A549 (cell line): ENCODE measurements at regions not wholly inside any gene's neighbourhood (a gene's known extent, or its start where the extent isn't known, plus 50 kb on each side); places are given as distances from the start of the nearest gene placed in this dataset.

ENCODE experiments used
- ATAC-seq, 2 experiments: fragments of 200-7000 bp in 1 of 2; fragments of >200 bp in 1 of 2; cut with Nextera tagmentation in 1 of 2; cut with Tn5 transposase in 1 of 2; 3 replicates each; pipeline versions ENCODE4 v1.8.0 to v1.9.1; 2018 to 2020; ENCODE audit warnings: mild to moderate bottlenecking in 1 of 2, moderate library complexity in 1 of 2
- CTCF ChIA-PET: fragments of 300-600 bp; sonication (Branson Sonifier 250); formaldehyde crosslinking; extraction: SDS; loops from one replicate; lab custom pipeline; 2021; ENCODE audit warnings: antibody characterized with exemption, inconsistent platforms; lab: Yijun Ruan, JAX
- POLR2A ChIA-PET: fragments of 350-600 bp; formaldehyde crosslinking; extraction: SDS; loops from one replicate; lab custom pipeline; 2021; ENCODE audit warnings: antibody characterized with exemption, inconsistent platforms; lab: Yijun Ruan, JAX
- DNase-seq, 2 experiments: peaks; one replicate each; pipeline versions ENCODE4 v3.0.0 to v3.0.0-alpha.2; 2011 to 2016; ENCODE audit warnings: low read depth in 1 of 2, low spot score in 1 of 2
- FAIRE-seq: peaks from 2 replicates; lab custom pipeline; 2011; peaks lifted over from hg19 to GRCh38; lab: Jason Lieb, UNC
- H3K27ac ChIP-seq, 2 experiments: fragments of >200 bp; sonication (Bioruptor Twin); formaldehyde crosslinking; 3 replicates each; pipeline ENCODE4 v1.5.1; 2016 to 2017
- H3K4me1 ChIP-seq: fragments of >200 bp; sonication (Bioruptor Twin); formaldehyde crosslinking; 3 replicates; pipeline ENCODE4 v1.6.1; 2016
- H3K4me2 ChIP-seq: fragments of >200 bp; sonication (Bioruptor Twin); formaldehyde crosslinking; 3 replicates; pipeline ENCODE4 v1.6.1; 2016
- H3K4me3 ChIP-seq: fragments of >200 bp; sonication (Bioruptor Twin); formaldehyde crosslinking; 3 replicates; pipeline ENCODE4 v1.5.1; 2016
- H3K9me3 ChIP-seq: fragments of >200 bp; sonication (Bioruptor Twin); formaldehyde crosslinking; 3 replicates; pipeline ENCODE4 v1.6.1; 2016
- CEBPB ChIP-seq, 2 experiments: fragments of >200 bp in 1 of 2; sonication (Bioruptor Twin) in 1 of 2; formaldehyde crosslinking in 1 of 2; IDR thresholded peaks; 2 replicates each; pipeline ENCODE4 v1.6.1; 2012 to 2016
- CHD2 ChIP-seq: fragments of 150-350 bp; IDR thresholded peaks from 2 replicates; pipeline ENCODE4 v1.6.1; 2014; ENCODE audit warnings: low read length; ENCODE audit not compliant: partially characterized antibody
- CHD4 ChIP-seq: fragments of 200-600 bp; sonication (generic); IDR thresholded peaks from 2 replicates; pipeline ENCODE4 v1.6.1; 2016; ENCODE audit warnings: antibody characterized with exemption, mild to moderate bottlenecking, borderline replicate concordance
- EHF ChIP-seq: fragments of 250-450 bp; sonication (Bioruptor Pico); IDR thresholded peaks from 2 replicates; pipeline ENCODE4 v1.5.0; 2020; ENCODE audit warnings: mild to moderate bottlenecking
- EHMT2 ChIP-seq: fragments of 200-600 bp; sonication (generic); IDR thresholded peaks from 2 replicates; pipeline ENCODE4 v1.6.1; 2016; ENCODE audit warnings: antibody characterized with exemption, low read depth, mild to moderate bottlenecking, moderate library complexity
- EP300 ChIP-seq, 2 experiments: fragments of >200 bp; sonication (Bioruptor Twin); formaldehyde crosslinking; IDR thresholded peaks; 2 replicates in 1 of 2; 3 replicates in 1 of 2; pipeline ENCODE4 v1.6.1; 2016 to 2017
- GATA3 ChIP-seq: IDR thresholded peaks from 2 replicates; pipeline ENCODE4 v1.6.1; 2012; ENCODE audit warnings: borderline replicate concordance
- HDAC2 ChIP-seq: fragments of 200-600 bp; sonication (generic); IDR thresholded peaks from 2 replicates; pipeline ENCODE4 v1.6.1; 2016
- HOXB13 ChIP-seq: fragments of 250-450 bp; sonication (Bioruptor Pico); IDR thresholded peaks from 2 replicates; pipeline ENCODE4 v1.5.0; 2020; ENCODE audit warnings: low read depth, mild to moderate bottlenecking, moderate library complexity
- JUN ChIP-seq, 2 experiments: fragments of >200 bp; sonication (Bioruptor Twin); formaldehyde crosslinking; IDR thresholded peaks; 2 replicates in 1 of 2; 3 replicates in 1 of 2; pipeline ENCODE4 v1.6.1; 2016 to 2017
- JUNB ChIP-seq: fragments of >200 bp; sonication (Bioruptor Twin); formaldehyde crosslinking; IDR thresholded peaks from 2 replicates; pipeline ENCODE4 v1.6.1; 2016
- KDM1A ChIP-seq: fragments of 200-600 bp; sonication (generic); IDR thresholded peaks from 2 replicates; pipeline ENCODE4 v1.6.1; 2016; ENCODE audit warnings: low read depth, mild to moderate bottlenecking
- KDM5A ChIP-seq: fragments of 200-600 bp; sonication (generic); IDR thresholded peaks from 2 replicates; pipeline ENCODE4 v1.6.1; 2016; ENCODE audit warnings: antibody characterized with exemption, mild to moderate bottlenecking
- MAFK ChIP-seq: fragments of 450-650 bp; IDR thresholded peaks from 2 replicates; pipeline ENCODE4 v1.6.1; 2014; ENCODE audit not compliant: partially characterized antibody
- NPAS2 ChIP-seq: fragments of 250-450 bp; sonication (Bioruptor Pico); IDR thresholded peaks from 2 replicates; pipeline ENCODE4 v1.8.0; 2022; ENCODE audit warnings: mild to moderate bottlenecking, moderate library complexity, borderline replicate concordance
- RARB ChIP-seq: fragments of 250-450 bp; sonication (Bioruptor Pico); IDR thresholded peaks from 2 replicates; pipeline ENCODE4 v1.8.0; 2021; ENCODE audit warnings: mild to moderate bottlenecking, moderate library complexity
- RCOR1 ChIP-seq: fragments of 150-350 bp; IDR thresholded peaks from 2 replicates; pipeline ENCODE4 v1.6.1; 2014; ENCODE audit warnings: antibody characterized with exemption, low read length, low read depth
- RNF2 ChIP-seq: fragments of 200-600 bp; sonication (generic); IDR thresholded peaks from 2 replicates; pipeline ENCODE4 v1.6.1; 2016; ENCODE audit warnings: low read depth, mild to moderate bottlenecking, antibody characterized with exemption, moderate library complexity, borderline replicate concordance
- ZNF302 ChIP-seq: fragments of 250-450 bp; sonication (Bioruptor Pico); IDR thresholded peaks from 2 replicates; pipeline ENCODE4 v1.9.0; 2021; ENCODE audit warnings: inconsistent platforms, mild to moderate bottlenecking, moderate library complexity
- WGBS: methylation state at CpG from one replicate; pipeline ENCODE4 v1.1.6; 2017; ENCODE audit errors: missing lambda C conversion rate; 5-methylcytosine and 5-hydroxymethylcytosine counted together
- TF ChIP-seq, protein P1 (sequence below): fragments of >200 bp; sonication (Bioruptor Twin); formaldehyde crosslinking; IDR thresholded peaks from 3 replicates; pipeline ENCODE4 v1.6.1; 2016
- TF ChIP-seq, protein P2 (sequence below): IDR thresholded peaks from 2 replicates; pipeline ENCODE4 v1.6.1; 2012; ENCODE audit warnings: low read depth, borderline replicate concordance
- TF ChIP-seq, protein P3 (sequence below): fragments of 250-450 bp; sonication (Bioruptor Pico); IDR thresholded peaks from 2 replicates; pipeline ENCODE4 v1.5.0; 2021; ENCODE audit warnings: mild to moderate bottlenecking, moderate library complexity, borderline replicate concordance
- TF ChIP-seq, protein P4 (sequence below): fragments of >200 bp; sonication (Bioruptor Twin); formaldehyde crosslinking; IDR thresholded peaks from 2 replicates; pipeline ENCODE4 v1.6.1; 2016
- TF ChIP-seq, protein P5 (sequence below): IDR thresholded peaks from 2 replicates; pipeline ENCODE4 v1.6.1; 2012
- TF ChIP-seq, protein P6 (sequence below): fragments of 450-650 bp; IDR thresholded peaks from 2 replicates; pipeline ENCODE4 v1.6.1; 2014; ENCODE audit warnings: antibody characterized with exemption

DNA sequence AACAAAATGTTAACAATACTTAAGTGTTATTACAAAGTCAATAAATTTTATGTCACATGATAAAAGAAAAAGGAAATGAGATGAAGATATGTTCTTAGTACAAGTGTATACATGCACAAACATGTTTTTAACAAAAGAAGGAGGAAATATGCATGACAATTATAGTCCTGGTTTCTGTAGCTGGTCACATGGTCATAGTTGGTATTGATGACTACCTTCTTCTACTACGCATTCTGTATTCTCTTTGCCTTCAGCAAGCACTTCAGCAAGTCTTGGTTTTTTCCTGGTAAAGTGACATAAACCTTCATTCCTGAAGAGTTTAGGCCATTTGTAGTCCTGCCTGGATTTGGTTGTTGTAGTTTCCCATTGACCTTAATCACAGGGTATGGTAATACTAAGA is 121.3 kb upstream of the SYT4 start (continued):
- TF ChIP-seq JUNB (no peak), NPAS2 (no peak), EHMT2 (no peak), ZNF302 (CRISPR knock-in tag) (no peak), CHD2 (no peak), JUN (IDR thresholded peaks at IDR 0.05) (no peak), MAFK (no peak)
- TF ChIP-seq, protein P1, sequence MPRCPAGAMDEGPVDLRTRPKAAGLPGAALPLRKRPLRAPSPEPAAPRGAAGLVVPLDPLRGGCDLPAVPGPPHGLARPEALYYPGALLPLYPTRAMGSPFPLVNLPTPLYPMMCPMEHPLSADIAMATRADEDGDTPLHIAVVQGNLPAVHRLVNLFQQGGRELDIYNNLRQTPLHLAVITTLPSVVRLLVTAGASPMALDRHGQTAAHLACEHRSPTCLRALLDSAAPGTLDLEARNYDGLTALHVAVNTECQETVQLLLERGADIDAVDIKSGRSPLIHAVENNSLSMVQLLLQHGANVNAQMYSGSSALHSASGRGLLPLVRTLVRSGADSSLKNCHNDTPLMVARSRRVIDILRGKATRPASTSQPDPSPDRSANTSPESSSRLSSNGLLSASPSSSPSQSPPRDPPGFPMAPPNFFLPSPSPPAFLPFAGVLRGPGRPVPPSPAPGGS: no peak
- TF ChIP-seq, all 56 proteins: peak for 0

DNA sequence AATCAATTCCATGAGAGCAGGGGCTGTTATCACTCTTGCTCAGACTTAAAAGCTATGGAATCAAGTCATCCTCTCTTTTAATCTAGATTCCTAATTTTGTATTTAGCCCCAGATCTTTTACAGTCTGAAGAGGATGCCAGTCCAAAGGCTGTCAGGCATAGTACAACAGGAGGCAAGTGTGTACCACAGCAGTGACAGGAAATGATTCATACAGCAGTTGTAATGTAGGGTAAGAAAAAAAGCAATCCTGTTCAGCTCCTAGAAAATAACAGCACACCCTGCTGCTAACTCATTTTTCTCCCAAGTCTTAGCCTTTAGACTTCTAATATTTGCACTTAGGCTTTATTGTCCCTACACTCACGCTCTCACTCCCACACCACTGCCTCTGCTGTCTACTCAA is 127.8 kb upstream of the SYT4 start:
- no peak overlapping the region for H3K4me2 ChIP-seq
- H3K9me3 ChIP-seq: no peaks in the 10 kb centered on the region
- no peak overlapping the region for H3K4me3 ChIP-seq
- H3K4me1 ChIP-seq: no peaks in the 10 kb centered on the region
- CTCF ChIA-PET: no interaction called here
- TF ChIP-seq EP300 (IDR thresholded peaks at IDR 0.05) (no peak), RCOR1 (no peak), KDM5A (no peak), CHD2 (no peak)
- TF ChIP-seq, protein P2, sequence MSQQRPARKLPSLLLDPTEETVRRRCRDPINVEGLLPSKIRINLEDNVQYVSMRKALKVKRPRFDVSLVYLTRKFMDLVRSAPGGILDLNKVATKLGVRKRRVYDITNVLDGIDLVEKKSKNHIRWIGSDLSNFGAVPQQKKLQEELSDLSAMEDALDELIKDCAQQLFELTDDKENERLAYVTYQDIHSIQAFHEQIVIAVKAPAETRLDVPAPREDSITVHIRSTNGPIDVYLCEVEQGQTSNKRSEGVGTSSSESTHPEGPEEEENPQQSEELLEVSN: no peak
- TF ChIP-seq, protein P3, sequence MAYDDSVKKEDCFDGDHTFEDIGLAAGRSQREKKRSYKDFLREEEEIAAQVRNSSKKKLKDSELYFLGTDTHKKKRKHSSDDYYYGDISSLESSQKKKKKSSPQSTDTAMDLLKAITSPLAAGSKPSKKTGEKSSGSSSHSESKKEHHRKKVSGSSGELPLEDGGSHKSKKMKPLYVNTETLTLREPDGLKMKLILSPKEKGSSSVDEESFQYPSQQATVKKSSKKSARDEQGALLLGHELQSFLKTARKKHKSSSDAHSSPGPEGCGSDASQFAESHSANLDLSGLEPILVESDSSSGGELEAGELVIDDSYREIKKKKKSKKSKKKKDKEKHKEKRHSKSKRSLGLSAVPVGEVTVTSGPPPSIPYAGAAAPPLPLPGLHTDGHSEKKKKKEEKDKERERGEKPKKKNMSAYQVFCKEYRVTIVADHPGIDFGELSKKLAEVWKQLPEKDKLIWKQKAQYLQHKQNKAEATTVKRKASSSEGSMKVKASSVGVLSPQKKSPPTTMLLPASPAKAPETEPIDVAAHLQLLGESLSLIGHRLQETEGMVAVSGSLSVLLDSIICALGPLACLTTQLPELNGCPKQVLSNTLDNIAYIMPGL: no peak
- TF ChIP-seq, protein P4, sequence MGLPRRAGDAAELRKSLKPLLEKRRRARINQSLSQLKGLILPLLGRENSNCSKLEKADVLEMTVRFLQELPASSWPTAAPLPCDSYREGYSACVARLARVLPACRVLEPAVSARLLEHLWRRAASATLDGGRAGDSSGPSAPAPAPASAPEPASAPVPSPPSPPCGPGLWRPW: no peak
- TF ChIP-seq, protein P5, sequence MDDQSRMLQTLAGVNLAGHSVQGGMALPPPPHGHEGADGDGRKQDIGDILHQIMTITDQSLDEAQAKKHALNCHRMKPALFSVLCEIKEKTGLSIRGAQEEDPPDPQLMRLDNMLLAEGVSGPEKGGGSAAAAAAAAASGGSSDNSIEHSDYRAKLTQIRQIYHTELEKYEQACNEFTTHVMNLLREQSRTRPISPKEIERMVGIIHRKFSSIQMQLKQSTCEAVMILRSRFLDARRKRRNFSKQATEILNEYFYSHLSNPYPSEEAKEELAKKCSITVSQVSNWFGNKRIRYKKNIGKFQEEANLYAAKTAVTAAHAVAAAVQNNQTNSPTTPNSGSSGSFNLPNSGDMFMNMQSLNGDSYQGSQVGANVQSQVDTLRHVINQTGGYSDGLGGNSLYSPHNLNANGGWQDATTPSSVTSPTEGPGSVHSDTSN: no peak
- TF ChIP-seq, all 56 proteins: peak for 0
- FAIRE-seq (no peak), DNase-seq (no peak), ATAC-seq (no peak)
- WGBS: 3% methylated on average over 1 of the region's 1 CpG
- H3K27ac ChIP-seq: no peak overlapping the region
- POLR2A ChIA-PET: no interaction called here

DNA sequence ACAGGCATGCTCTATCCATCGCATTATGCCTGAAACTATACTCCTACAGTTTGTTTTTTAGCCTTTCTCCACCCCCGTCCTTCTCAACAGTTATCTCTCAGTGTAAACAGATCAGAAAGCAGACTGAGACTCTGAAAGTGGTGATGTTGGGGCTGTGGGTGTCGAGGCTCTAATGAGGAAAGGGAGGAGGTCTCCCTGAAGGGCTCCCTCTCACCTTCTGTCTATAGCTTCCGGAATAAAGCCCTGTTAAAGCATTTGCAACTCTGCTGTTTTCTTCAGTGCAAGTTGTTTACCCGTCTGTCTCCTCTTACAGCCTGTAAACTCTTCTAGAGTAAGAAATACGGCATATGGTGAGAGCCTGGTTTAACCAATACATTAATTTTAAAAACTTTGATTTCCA is 136.7 kb upstream of the SYT4 start:
- 2% methylated on average over 6 of the region's 6 CpGs for WGBS
- H3K4me3 ChIP-seq: no peak overlapping the region
- no peak for ATAC-seq
- ChIA-PET POLR2A (no interaction called here), CTCF (no interaction called here)
- no peak for TF ChIP-seq RCOR1
- TF ChIP-seq CHD4: no peak
- TF ChIP-seq HDAC2: no peak
- no peak for TF ChIP-seq RARB (CRISPR knock-in tag)
- DNase-seq: no peak
- no peak for FAIRE-seq
- H3K27ac ChIP-seq: no peak overlapping the region
- H3K4me1 ChIP-seq: no peaks in the 10 kb centered on the region
- no peaks in the 10 kb centered on the region for H3K9me3 ChIP-seq
- H3K4me2 ChIP-seq: no peak overlapping the region

DNA sequence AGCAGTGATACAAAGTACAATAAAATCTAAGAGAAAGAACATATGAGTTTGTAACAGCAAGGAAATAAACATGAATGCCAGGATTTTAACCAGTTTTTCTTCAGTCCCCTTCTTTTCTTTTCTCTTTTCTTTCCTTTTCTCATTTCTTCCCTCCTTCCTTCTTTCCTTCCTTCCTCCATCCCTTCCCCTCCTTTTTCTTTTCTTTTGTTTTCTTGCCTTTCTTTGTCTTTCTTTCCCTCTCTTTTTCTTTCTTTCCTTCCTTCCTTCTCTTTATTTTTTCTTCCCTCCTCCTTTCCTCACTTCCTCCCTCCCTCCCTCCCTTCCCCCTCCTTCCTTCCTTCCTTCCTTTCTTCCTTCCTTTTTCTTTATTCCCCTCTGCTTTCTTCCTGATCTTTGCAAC is 142.8 kb upstream of the SYT4 start:
- no peak overlapping the region for H3K4me3 ChIP-seq
- no peaks in the 10 kb centered on the region for H3K9me3 ChIP-seq
- H3K4me2 ChIP-seq: no peak overlapping the region
- H3K4me1 ChIP-seq: no peaks in the 10 kb centered on the region
- DNase-seq: no peak
- POLR2A ChIA-PET: no interaction called here
- no peak for FAIRE-seq
- CTCF ChIA-PET: no interaction called here
- H3K27ac ChIP-seq: no peak overlapping the region
- no peak for ATAC-seq
- TF ChIP-seq MAFK: no peak
- TF ChIP-seq, protein P5: no peak
- no peak for TF ChIP-seq EHF (CRISPR knock-in tag)
- TF ChIP-seq, protein P6, sequence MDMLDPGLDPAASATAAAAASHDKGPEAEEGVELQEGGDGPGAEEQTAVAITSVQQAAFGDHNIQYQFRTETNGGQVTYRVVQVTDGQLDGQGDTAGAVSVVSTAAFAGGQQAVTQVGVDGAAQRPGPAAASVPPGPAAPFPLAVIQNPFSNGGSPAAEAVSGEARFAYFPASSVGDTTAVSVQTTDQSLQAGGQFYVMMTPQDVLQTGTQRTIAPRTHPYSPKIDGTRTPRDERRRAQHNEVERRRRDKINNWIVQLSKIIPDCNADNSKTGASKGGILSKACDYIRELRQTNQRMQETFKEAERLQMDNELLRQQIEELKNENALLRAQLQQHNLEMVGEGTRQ: no peak
- TF ChIP-seq CEBPB (IDR thresholded peaks at IDR 0.05): no peak
- TF ChIP-seq GATA3: no peak
- TF ChIP-seq, protein P2: no peak
- no peak for TF ChIP-seq JUNB
- no peak for TF ChIP-seq RNF2
- TF ChIP-seq HOXB13: no peak
- no peak for TF ChIP-seq KDM1A
